GM10266 (cell line): ENCODE measurements at regions not wholly inside any gene's neighbourhood (a gene's known extent, or its start where the extent isn't known, plus 50 kb on each side); places are given as distances from the start of the nearest gene placed in this dataset.

Experiments
- DNase-seq: peaks from one replicate; pipeline ENCODE4 v3.0.0; 2012; ENCODE audit errors: extremely low spot score
- TF ChIP-seq, protein P1 (sequence below): IDR thresholded peaks from 2 replicates; pipeline ENCODE4 v1.5.1; 2012; ENCODE audit warnings: mild to moderate bottlenecking, low read depth; ENCODE audit not compliant: control insufficient read depth, insufficient read depth; ENCODE audit errors: missing control alignments

DNA sequence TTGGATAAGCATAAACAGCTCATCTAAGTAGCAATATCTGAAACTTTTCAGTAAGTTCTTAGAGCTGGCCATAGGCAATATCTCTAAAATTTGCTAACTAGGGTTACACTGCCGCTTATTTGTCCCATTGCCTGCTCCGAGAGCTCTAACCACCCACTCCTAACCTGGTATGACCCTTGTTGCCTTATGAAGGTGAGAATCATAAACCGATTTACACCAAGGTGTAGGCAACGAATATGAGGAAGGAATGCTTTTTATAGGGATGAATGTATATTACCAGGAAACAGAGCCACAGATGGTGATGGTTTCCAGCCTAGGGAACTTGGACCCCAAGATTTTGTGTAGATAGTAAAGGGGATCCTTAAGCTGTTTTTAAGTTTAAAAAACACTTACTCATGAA, 440.9 kb downstream of the PDCD6IP start:
- DNase-seq, result no peak
- TF ChIP-seq, protein P1, sequence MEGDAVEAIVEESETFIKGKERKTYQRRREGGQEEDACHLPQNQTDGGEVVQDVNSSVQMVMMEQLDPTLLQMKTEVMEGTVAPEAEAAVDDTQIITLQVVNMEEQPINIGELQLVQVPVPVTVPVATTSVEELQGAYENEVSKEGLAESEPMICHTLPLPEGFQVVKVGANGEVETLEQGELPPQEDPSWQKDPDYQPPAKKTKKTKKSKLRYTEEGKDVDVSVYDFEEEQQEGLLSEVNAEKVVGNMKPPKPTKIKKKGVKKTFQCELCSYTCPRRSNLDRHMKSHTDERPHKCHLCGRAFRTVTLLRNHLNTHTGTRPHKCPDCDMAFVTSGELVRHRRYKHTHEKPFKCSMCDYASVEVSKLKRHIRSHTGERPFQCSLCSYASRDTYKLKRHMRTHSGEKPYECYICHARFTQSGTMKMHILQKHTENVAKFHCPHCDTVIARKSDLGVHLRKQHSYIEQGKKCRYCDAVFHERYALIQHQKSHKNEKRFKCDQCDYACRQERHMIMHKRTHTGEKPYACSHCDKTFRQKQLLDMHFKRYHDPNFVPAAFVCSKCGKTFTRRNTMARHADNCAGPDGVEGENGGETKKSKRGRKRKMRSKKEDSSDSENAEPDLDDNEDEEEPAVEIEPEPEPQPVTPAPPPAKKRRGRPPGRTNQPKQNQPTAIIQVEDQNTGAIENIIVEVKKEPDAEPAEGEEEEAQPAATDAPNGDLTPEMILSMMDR, result no peak

- TF ChIP-seq, protein P1, result no peak
- DNase-seq, result no peak
Measured at GRCh38 chr3:34239875-34240274, 441.4 kb downstream of the PDCD6IP start.

DNA sequence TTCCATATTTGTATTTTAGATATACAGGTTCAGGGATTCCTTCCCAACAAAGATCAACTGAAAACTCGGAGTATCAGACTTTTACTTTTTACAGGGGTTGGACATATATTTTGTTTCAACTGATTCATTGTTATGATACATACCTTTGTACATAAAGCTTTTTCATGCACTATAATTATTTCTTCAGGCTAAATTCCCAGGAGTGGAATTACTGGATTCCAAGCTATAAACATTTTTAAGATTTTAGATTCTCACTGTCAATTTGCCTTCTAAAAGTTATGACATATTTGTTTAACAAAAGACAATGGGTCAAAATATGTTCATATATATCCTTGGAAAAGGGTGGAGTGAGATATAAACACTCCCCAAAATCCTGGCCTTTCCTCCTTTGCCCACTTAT, 449.0 kb downstream of the PDCD6IP start:
- no peak for DNase-seq
- TF ChIP-seq, protein P1, result no peak

DNA sequence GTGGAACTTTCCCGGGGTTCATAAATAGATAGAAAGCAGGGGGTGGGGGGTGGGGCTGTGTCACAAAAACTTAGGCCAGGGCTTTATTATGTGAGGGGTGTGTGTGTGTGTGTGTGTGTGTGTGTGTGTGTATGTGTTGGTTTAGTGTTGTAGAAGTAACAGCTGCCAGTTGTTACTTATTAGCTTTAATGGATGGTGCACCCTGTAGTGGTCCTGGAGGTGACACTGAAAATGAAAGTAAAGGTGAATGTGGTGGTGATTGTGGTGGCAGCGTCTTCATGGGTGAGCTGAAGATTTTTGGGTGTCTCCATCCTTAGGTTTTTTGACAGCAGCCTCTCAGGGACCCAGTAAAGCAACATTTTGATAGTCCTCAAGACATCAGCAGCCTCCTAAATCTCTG, 449.9 kb downstream of the PDCD6IP start:
- no peak for DNase-seq
- TF ChIP-seq, protein P1, result no peak

DNA sequence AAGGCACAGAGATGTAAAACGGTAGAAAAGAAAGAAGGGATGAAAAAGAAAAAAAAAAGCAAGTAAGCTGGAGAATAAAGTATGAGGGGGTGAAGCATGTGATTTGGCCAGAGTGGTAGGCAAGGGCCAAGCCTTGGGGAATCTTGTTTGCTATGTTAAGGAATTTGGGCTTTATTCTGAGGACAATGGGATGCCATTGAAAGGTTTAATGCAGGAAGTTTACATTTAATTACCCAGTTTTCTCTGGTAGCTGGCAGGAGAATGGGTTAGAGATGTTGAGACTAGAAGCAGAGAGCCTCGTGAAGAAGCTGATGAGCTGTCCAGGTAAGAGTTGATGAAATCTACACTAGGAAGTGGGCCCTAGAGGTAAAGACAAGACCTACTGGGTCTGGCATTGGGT, 455.9 kb downstream of the PDCD6IP start:
- no peak for DNase-seq
- TF ChIP-seq, protein P1, result no peak

GRCh38 chr3:34256021-34256420, 457.6 kb downstream of the PDCD6IP start:
- TF ChIP-seq, protein P1, result no peak
- DNase-seq, result no peak

- no peak for DNase-seq
- TF ChIP-seq, protein P1, result no peak
Measured at GRCh38 chr3:34256791-34257190, 458.4 kb downstream of the PDCD6IP start.
